MG63 (cell line): ENCODE measurements at regions not wholly inside any gene's neighbourhood (a gene's known extent, or its start where the extent isn't known, plus 50 kb on each side); places are given as distances from the start of the nearest gene placed in this dataset.

Source experiments
- DNase-seq: peaks from one replicate; pipeline ENCODE4 v3.0.0-alpha.2; 2020
- H3K27me3 ChIP-seq: fragments of 250-450 bp; sonication (Bioruptor Pico); 2 replicates; pipeline ENCODE4 v1.5.1; 2020; ENCODE audit warnings: mild to moderate bottlenecking, moderate library complexity
- H3K36me3 ChIP-seq: fragments of 250-450 bp; sonication (Bioruptor Pico); 2 replicates; pipeline ENCODE4 v1.5.1; 2020; ENCODE audit warnings: mild to moderate bottlenecking, moderate library complexity
- H3K4me3 ChIP-seq: fragments of 250-450 bp; sonication (Bioruptor Pico); 2 replicates; pipeline ENCODE4 v1.5.1; 2020; ENCODE audit warnings: mild to moderate bottlenecking, moderate library complexity
- H3K9me3 ChIP-seq: fragments of 250-450 bp; sonication (Bioruptor Pico); 2 replicates; pipeline ENCODE4 v1.5.1; 2020; ENCODE audit warnings: mild to moderate bottlenecking, moderate library complexity

DNA sequence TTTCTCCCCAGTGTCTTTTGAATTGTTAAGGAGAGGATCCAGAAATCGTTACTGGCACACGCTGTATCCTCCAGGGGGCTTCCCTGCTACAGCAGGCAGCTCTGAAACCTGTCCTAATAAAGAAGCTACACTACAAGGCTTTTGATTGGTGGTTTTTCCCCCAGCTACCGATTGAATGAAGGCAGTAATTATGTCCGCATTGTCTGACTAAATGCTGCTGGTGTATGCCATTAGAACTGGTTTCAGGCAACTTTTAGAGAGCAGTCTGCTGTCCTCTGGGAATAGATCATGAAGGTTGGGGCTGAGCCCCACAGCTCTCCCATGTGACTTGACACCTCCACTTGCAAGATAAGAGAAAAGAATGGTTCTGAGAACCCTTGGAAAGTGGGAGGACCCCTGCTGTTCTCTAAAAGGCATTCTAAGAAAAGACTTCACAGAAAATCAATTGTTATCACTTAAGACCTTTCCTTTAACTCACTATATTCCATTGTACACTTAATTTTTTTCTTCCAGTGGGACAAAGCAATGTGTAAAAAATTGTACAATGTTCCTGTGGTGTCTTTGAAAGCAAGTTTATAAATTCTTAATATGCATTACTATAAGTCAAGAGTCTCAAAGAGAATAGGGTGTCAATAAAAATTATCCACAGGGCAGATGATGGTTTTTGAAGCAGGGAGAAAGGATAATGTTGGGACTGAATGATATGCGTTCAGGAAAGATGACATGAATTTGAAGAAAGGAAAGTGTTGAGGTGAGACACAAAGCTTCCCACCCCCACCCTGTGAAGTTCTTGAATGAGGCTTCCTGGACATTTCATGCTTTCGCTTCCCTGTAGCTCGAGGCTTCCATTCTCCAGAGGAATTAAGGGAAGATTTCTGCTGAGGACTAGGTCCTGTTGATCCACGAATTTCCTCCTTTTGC lies 53.0 kb upstream of the DAZL start:
- DNase-seq: no peak
- Histone ChIP-seq H3K4me3 (no peak overlapping the region), H3K27me3 (no peaks in the 10 kb centered on the region), H3K36me3 (no peaks in the 10 kb centered on the region), H3K9me3 (no peaks in the 10 kb centered on the region)

DNA sequence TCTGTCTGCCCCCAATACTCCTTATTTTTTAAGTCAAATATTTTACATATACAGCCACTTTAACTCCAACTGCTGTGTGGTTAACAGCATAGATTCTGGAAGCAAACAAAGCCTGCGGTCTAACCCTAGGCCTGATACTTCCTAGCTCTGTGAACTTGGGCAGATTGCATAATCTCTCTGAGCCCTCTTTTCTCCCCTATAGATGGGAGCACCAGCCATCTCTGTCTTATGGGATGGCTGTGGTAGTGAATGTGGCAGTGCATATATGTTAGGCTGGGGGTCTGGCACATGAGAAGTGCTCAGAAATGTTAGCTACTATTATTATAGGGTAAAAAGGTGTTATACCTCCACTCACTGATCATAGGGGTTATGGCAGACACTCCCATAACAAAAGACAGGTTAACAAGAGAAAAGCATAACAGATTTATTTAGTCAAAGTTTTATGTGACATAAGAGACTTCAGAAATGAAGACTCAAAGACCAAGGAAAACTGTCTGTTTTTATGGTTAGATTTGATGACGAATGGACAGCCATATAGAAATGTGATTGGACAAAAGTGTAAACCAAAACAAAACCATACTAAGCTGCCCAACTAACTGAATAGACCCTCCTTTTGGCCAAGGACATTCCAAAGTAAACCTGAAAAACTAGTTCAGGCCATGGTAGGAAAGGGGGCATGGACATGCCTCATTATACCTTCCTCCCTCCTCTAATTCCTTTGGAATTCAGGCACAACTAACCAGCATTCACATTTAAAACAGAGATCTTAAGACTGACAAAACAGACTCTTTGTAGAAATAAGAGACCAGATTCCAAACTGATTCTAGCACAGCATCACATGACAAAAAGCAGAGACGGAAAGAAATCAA lies 53.9 kb upstream of the DAZL start:
- no peak overlapping the region for H3K4me3 ChIP-seq
- no peak for DNase-seq
- H3K27me3 ChIP-seq: no peaks in the 10 kb centered on the region
- H3K36me3 ChIP-seq: no peaks in the 10 kb centered on the region
- no peaks in the 10 kb centered on the region for H3K9me3 ChIP-seq

DNA sequence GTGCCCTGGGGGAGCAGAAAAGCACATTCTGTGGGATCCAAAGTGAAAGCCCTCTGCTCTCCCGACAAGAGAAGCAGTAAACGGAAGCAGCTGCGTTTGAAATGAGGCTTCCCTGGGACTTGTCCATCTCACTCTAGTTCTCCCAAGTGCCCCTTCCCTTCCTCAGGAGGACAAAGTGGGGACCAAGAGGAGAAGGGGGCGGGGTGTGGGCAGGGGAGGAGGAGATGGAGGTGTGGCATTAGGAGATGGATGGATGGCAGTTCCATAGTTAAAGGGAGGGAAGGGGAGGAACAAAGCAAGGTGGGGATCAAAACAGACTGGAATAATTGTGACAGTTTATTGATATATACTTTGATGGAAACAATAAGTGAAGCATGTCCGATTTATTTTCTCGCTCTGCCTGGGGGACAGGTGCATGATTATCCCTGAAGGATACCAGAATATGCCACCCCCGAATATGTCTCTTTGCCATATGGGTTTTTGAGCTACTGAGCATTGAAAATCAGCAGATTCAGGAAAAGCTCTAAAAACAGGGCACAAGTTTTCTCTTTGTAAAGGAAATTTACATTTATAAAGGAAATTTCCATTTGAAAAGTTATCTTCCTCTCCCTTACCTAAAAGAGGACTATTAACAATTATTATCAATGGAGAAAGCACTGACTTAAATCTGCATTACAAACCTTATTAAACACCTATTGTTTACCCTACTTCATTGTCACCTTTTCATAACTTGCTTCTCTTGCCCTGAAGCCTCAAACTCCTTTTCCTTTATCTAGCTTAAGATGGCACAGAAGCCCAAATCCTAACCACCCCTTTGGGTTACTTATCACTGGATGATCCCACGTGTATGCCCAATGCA lies 58.9 kb upstream of the DAZL start:
- H3K27me3 ChIP-seq: no peaks in the 10 kb centered on the region
- H3K36me3 ChIP-seq: no peaks in the 10 kb centered on the region
- H3K4me3 ChIP-seq: no peak overlapping the region
- no peaks in the 10 kb centered on the region for H3K9me3 ChIP-seq
- no peak for DNase-seq

DNA sequence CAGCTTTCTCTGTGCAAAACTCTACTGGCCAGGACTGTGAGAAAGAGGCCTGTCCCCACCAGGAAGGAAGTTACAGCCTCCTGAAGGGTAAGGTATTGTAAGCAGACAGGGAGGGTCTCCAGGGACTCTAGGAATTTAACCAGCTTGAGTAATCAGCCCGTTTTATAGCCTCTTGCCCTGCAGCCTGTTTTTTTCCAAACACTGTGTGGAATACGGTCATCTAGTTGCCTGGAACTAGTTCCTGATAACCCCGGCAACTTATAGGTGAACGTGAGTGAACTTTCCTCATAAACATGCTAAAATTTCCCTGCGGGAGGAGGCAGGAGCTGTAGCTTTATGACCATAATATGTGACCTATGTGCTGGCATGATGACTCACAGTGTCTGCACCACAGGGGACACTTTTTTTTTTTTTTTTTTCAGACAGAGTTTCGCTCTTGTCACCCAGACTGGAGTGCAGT lies 60.1 kb upstream of the DAZL start:
- Histone ChIP-seq H3K36me3 (no peaks in the 10 kb centered on the region), H3K9me3 (no peaks in the 10 kb centered on the region), H3K27me3 (no peaks in the 10 kb centered on the region), H3K4me3 (no peak overlapping the region)
- no peak for DNase-seq

DNA sequence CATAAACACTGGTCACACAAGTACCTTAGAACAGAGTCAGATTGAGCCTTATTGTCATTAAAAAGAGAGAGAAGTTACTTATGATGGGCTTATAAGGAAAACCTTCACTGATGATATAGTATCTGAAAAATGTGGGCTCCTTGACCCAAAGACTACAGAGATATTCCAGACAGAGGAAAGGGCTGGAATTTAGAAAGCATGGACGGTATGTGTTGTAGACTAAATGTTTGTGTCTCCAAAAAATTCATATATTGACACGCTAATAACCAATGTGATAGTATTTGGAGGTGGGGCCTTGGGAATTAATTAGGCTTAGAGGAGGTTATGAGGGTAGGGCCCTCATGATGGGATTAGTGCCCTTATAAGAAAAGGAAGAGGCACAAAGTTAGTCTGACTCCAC lies 61.0 kb upstream of the DAZL start:
- DNase-seq: no peak
- Histone ChIP-seq H3K9me3 (no peaks in the 10 kb centered on the region), H3K27me3 (no peaks in the 10 kb centered on the region), H3K4me3 (no peak overlapping the region), H3K36me3 (no peaks in the 10 kb centered on the region)

DNA sequence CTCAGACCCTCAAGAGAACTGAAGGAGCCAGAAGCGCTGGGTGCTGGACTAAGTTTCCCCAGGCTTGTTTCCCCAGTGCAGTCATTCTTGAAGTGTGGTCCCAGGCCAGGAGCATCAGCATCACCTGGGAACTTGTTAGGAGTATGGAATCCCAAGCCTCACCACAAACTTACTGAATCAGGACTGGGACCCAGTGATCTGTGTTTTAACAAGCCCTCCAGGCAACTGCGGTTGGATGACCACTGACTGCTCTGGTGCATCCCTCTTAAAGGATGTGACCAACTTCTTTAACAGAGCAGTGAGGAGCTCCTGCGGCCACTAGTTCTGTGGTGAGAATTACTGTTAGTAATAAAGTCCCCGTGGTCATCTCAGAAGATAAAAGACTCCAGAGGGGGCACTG lies 62.4 kb upstream of the DAZL start:
- no peaks in the 10 kb centered on the region for H3K9me3 ChIP-seq
- no peaks in the 10 kb centered on the region for H3K36me3 ChIP-seq
- H3K4me3 ChIP-seq: no peak overlapping the region
- no peak for DNase-seq
- no peaks in the 10 kb centered on the region for H3K27me3 ChIP-seq

DNA sequence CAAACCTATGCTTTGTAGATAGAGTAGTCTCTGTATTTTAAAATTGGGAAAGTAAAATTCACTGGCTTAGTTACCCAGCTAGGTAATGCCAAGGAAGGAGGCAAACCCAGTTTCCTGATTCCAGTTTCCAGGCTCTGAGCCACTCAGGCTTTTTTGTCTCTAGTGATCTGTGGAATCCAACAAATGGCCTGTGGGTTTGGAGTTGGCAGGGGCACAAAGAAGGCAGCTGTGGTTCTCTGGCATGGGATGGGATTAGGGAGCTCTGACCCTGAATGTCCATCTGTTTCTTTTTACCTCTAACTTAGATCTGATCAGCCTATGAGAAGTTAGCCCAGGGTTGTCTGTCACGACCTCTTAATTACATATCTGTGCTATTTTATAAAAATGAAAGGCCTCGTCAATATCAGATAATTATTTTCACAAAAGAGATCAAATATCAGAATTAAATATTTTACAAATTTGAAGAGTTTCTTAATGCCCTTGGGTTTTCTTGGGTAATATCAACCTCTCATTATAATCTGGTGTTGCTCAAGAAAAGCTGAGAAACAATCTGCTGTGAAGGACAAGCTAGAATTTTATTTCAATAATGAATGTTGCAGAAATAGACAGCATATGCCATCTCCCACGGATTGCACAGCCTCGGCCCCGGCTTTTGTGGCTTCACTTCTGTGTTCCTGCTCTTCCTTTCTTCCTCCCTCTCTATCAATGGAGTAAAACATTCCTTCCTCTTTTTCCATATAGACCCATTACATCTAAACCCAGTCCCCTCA lies 63.7 kb upstream of the DAZL start:
- Histone ChIP-seq H3K4me3 (no peak overlapping the region), H3K36me3 (no peaks in the 10 kb centered on the region), H3K9me3 (no peaks in the 10 kb centered on the region), H3K27me3 (no peaks in the 10 kb centered on the region)
- DNase-seq: no peak

DNA sequence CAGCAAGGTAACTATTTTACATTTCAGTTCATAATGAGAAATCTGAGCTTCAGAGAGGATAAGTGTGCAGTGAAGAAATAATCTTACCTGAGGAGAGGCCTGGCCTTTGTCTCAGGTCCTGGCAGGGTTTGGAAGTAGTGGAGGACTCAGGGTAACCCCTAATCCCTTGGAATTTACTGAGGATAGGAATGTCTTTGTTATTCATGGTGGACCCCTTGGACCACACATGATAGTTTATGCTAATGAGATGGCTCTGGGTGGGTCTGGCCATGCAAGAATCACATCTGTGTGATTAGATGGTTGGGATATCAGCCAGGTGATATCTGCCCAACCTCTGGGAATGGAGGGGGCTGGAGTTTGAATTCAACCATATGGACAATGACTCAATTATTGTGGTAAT lies 65.0 kb upstream of the DAZL start:
- H3K4me3 ChIP-seq: no peak overlapping the region
- no peaks in the 10 kb centered on the region for H3K9me3 ChIP-seq
- H3K36me3 ChIP-seq: no peaks in the 10 kb centered on the region
- no peak for DNase-seq
- no peaks in the 10 kb centered on the region for H3K27me3 ChIP-seq

DNA sequence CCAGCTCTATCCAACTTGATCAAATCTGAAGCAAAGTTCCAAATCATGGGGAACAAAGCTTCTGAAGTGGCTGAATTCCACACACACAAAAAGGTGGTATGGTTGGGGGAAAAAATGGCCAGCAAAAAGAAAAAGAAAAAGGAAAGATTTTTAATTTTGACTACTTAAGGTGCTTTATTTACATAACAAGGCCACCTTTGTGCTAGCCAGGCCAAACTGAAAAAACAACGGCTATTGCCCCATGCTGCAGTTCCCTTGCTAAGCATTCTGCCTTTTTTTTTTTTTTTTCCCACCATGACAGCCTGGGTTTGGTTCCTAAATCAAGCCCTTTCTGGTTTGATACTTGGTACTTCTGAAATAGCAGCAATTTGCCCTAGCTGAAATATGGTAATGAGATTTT lies 66.5 kb upstream of the DAZL start:
- Histone ChIP-seq H3K27me3 (no peaks in the 10 kb centered on the region), H3K9me3 (no peaks in the 10 kb centered on the region), H3K36me3 (no peaks in the 10 kb centered on the region), H3K4me3 (no peak overlapping the region)
- DNase-seq: no peak

DNA sequence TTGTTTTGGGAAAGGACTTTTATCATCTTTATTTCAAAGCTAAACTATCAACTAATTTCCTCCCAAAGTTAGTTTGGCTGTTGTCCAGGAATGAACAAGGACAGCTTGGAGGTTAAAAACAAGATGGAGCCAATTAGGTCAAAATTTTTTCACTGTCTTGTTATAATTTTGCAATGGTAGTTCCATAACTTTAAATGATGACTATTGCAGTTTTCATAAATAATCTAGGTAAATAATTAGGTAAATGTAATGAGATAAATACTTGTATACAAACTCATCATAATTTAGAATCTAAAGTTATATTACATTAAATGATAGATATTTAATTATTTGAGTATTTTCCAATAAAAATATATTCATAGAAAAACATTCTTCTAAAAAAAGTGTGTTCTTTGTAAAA lies 68.3 kb upstream of the DAZL start:
- no peak for DNase-seq

DNA sequence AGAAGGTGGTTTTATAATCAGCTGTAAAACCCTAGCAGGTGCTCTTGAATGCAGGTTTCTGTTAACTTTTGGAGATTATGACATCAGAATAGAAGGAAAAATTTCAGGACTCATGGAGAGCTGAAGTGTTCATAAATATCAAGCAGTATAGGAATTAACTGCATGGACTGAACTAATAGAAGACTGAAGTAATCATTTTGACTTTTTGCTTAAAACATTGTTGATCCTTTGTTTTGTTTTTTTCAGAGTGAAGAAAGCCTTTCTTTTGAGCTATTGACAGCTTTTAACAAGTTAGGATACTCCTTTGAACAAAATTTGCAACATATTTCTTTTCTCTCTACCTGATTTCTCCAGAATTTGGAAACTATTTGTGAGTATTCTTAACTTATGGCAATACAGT lies 70.6 kb upstream of the DAZL start:
- Histone ChIP-seq H3K27me3 (no peaks in the 10 kb centered on the region), H3K4me3 (no peak overlapping the region), H3K9me3 (no peaks in the 10 kb centered on the region), H3K36me3 (no peaks in the 10 kb centered on the region)
- no peak for DNase-seq

More for the DNA sequence above, 68.3 kb upstream of the DAZL start:
- H3K4me3 ChIP-seq: no peak overlapping the region
- no peaks in the 10 kb centered on the region for H3K9me3 ChIP-seq
- no peaks in the 10 kb centered on the region for H3K27me3 ChIP-seq
- H3K36me3 ChIP-seq: no peaks in the 10 kb centered on the region

DNA sequence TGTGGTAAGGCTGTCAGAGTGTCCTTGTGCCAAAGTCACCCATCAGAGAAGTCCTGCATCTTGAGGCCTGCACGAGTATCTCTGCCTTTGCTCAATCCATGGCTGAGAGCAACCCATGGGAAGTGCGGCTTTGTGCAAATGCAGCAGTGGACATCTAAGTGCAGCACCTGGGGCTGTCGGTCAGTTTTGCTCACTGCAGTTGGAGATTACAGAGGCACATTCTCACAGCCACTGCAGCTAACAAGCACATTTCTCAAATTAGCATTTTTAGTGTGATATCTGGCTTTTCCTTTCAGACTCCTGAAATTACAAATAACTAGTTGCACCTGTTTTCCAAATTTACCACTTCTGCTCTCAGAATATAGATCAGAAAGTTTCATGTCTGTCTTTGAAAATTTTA lies 81.5 kb upstream of the DAZL start:
- DNase-seq: no peak

DNA sequence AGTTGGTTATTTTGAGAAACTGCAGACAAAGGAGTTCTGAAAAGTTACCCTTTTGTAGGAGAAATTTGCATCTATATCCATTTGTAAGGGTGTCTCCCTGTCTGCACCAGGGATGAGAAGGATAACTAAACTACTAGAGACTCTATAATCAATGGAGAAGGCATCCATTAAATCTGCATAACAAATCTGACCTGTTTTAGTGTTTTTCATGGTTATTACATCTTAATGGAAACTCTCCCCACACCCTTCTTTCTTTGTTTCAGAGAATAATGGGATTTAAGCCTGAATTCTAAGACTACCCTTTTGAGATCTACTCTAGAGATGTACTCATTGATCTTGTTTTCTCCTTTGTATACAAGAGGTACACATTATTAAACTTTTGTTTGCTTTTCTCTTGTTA lies 82.0 kb upstream of the DAZL start:
- H3K27me3 ChIP-seq: no peaks in the 10 kb centered on the region
- no peak overlapping the region for H3K4me3 ChIP-seq
- DNase-seq: no peak
- H3K9me3 ChIP-seq: no peaks in the 10 kb centered on the region
- H3K36me3 ChIP-seq: no peaks in the 10 kb centered on the region

More for the DNA sequence above, 81.5 kb upstream of the DAZL start:
- Histone ChIP-seq H3K4me3 (no peak overlapping the region), H3K9me3 (no peaks in the 10 kb centered on the region), H3K27me3 (no peaks in the 10 kb centered on the region), H3K36me3 (no peaks in the 10 kb centered on the region)

DNA sequence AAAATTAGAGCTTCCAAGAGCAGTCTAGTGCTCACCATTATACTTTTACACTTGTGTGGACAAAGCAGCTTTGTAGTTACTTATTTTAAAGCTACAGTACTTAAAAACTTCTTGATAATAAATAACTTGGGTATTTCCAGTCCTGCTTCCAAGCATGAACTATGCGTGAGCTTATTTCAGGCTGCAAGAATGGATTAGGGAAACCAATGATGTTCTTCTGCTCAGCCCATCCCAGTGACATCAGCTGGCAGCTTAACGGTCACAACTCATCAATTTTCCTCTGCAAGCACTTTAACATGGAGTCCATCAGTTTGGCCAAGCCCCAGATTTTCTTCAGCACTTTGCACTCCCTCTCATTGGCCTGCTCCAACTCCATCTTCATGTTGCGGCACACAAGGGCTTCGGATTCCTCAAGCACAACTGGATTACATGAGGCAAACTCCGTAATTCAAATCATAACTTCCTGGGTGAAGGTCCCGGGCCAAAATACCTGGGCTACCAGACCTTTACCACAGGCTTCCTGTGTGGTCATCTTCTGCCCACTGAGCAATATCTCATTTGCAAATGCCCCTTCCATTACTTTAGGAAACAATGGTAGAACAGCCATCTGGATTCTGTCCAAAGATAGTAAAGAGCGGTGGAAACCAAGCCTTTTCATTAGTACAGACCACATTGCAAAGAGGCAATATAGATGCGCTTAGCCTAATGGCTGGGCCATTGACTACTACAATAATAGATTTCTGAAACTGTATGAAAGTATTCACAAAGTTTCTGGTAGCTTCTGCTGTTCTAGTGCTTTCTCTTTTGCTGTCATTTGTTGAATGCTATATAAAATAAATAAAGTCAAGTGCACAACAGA lies 87.5 kb upstream of the DAZL start:
- no peaks in the 10 kb centered on the region for H3K27me3 ChIP-seq
- H3K4me3 ChIP-seq: no peak overlapping the region
- H3K36me3 ChIP-seq: no peaks in the 10 kb centered on the region
- H3K9me3 ChIP-seq: no peaks in the 10 kb centered on the region
- no peak for DNase-seq

DNA sequence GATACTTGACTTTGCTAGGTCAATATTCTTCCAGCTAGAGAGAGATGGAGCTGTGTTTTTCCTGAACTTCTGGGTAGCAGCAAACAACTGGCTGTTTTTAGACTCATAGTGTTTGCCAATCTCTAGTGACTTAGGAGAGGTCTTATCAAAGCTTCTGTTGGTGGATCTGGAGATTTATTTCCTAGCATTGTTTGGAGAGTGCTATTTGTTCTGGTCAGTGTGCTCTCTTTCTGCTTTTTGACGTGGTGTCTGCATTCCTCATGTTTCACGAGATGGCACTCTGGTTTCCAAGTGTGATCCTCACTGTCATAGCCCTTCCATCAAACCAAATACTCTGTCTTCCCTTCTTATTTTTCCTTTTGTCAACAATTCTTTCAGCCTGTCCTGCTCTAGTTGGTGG lies 88.6 kb upstream of the DAZL start:
- no peak overlapping the region for H3K4me3 ChIP-seq
- no peaks in the 10 kb centered on the region for H3K36me3 ChIP-seq
- no peak for DNase-seq
- no peaks in the 10 kb centered on the region for H3K27me3 ChIP-seq
- H3K9me3 ChIP-seq: no peaks in the 10 kb centered on the region
